K562 (cell line): ENCODE measurements at regions not wholly inside any gene's neighbourhood (a gene's known extent, or its start where the extent isn't known, plus 50 kb on each side); places are given as distances from the start of the nearest gene placed in this dataset.

Experiments used
- ATAC-seq: fragments of 200-7000 bp; cut with Tn5 transposase; 3 replicates; pipeline ENCODE4 v1.9.1; 2020; ENCODE audit warnings: moderate library complexity
- BruUV-seq: library from RNA; stranded (reverse); fragments of 400-500 nt; replicated peaks from 2 replicates; lab custom pipeline; 2021; lab: Mats Ljungman, UMichigan
- CTCF ChIA-PET: fragments of 300-600 bp; formaldehyde crosslinking; extraction: SDS; loops from one replicate; lab custom pipeline; 2021; ENCODE audit warnings: low intra/inter-chr PET ratio; lab: Yijun Ruan, JAX
- POLR2A ChIA-PET: fragments of 300-600, 350-650 bp; sonication (Branson Sonifier 250); formaldehyde crosslinking; extraction: SDS; loops from one replicate; lab custom pipeline; 2021; ENCODE audit warnings: antibody characterized with exemption, inconsistent platforms; lab: Yijun Ruan, JAX
- DNase-seq, 4 experiments: peaks; one replicate each; pipeline versions ENCODE4 v3.0.0 to v3.0.0-alpha.2; 2011 to 2018; ENCODE audit warnings: low spot score in 3 of 4, mixed read lengths in 3 of 4; ENCODE audit errors: extremely low read depth in 1 of 4
- FAIRE-seq: peaks from 2 replicates; lab custom pipeline; 2011; peaks lifted over from hg19 to GRCh38; lab: Jason Lieb, UNC
- H2AFZ ChIP-seq: 2 replicates; pipeline ENCODE4 v1.6.0; 2011; ENCODE audit warnings: low read depth, low read length, control low read depth, inconsistent platforms
- H3K27ac ChIP-seq: fragments of 200-600 bp; 3 replicates; pipeline ENCODE4 v1.8.0; 2011; ENCODE audit warnings: low read depth, mild to moderate bottlenecking, control low read depth, inconsistent platforms, low read length, moderate library complexity, mixed read lengths; ENCODE audit errors: extremely low read depth
- H3K27me3 ChIP-seq, 2 experiments: fragments of 300-600 bp in 1 of 2; 2 replicates in 1 of 2; 3 replicates in 1 of 2; pipeline versions ENCODE4 v1.6.0 to v1.8.0; 2011; ENCODE audit warnings: inconsistent platforms in 2 of 2, low read length in 2 of 2, mild to moderate bottlenecking in 1 of 2, mixed read lengths in 1 of 2, moderate library complexity in 1 of 2; ENCODE audit not compliant: control insufficient read depth in 2 of 2, insufficient read depth in 2 of 2
- H3K36me3 ChIP-seq: fragments of 300-600 bp; 3 replicates; pipeline ENCODE4 v1.8.0; 2011; ENCODE audit warnings: mild to moderate bottlenecking, low read length, inconsistent platforms; ENCODE audit not compliant: control insufficient read depth, insufficient read depth
- H3K4me1 ChIP-seq, 2 experiments: fragments of 200-600 bp in 1 of 2; replicated peaks in 1 of 2; 2 replicates in 1 of 2; 3 replicates in 1 of 2; pipeline versions ENCODE4 v1.5.1 to v1.8.0; 2011; ENCODE audit warnings: inconsistent platforms in 2 of 2, low read length in 2 of 2, mild to moderate bottlenecking in 1 of 2, mixed read lengths in 1 of 2, moderate library complexity in 1 of 2; ENCODE audit not compliant: control insufficient read depth in 2 of 2, insufficient read depth in 2 of 2
- H3K4me2 ChIP-seq: 2 replicates; pipeline ENCODE4 v1.6.1; 2011; ENCODE audit warnings: low read length, control low read depth, inconsistent platforms, mixed read lengths; ENCODE audit not compliant: insufficient read depth
- H3K4me3 ChIP-seq: fragments of 200-600 bp; sonication (generic), shearing (Covaris generic); 2 replicates; pipeline ENCODE4 v1.5.1; 2016; ENCODE audit warnings: control low read depth, inconsistent platforms
- H3K79me2 ChIP-seq: fragments of 200-600 bp; 3 replicates; pipeline ENCODE4 v1.8.0; 2011; ENCODE audit warnings: low read length, inconsistent platforms; ENCODE audit not compliant: control insufficient read depth, insufficient read depth
- H3K9ac ChIP-seq, 2 experiments: 2 replicates each; pipeline versions ENCODE4 v1.6.0 to v1.6.1; 2011; ENCODE audit warnings: low read depth in 2 of 2, low read length in 2 of 2, control low read depth in 1 of 2, inconsistent platforms in 1 of 2, mild to moderate bottlenecking in 1 of 2, mixed read lengths in 1 of 2; ENCODE audit not compliant: insufficient read depth in 1 of 2
- H3K9me1 ChIP-seq: one replicate; pipeline ENCODE4 v1.6.0; 2011; ENCODE audit warnings: inconsistent platforms, mild to moderate bottlenecking, low read length, moderate library complexity; ENCODE audit not compliant: control insufficient read depth, insufficient read depth
- H3K9me3 ChIP-seq: replicated peaks from 2 replicates; pipeline ENCODE4 v1.5.1; 2011; ENCODE audit warnings: low read depth, low read length, inconsistent platforms; ENCODE audit not compliant: control insufficient read depth, insufficient read depth
- H4K20me1 ChIP-seq: replicated peaks from 2 replicates; pipeline ENCODE4 v1.6.1; 2011; ENCODE audit warnings: low read length, inconsistent platforms, mixed read lengths; ENCODE audit not compliant: control insufficient read depth, insufficient read depth
- ARID1B ChIP-seq: fragments of 450-650 bp; IDR thresholded peaks from 2 replicates; pipeline ENCODE4 v1.6.1; 2016; ENCODE audit warnings: antibody characterized with exemption, mild to moderate bottlenecking, inconsistent platforms
- ASH1L ChIP-seq: fragments of 450-650 bp; IDR thresholded peaks from 2 replicates; pipeline ENCODE4 v1.6.1; 2018; ENCODE audit warnings: borderline replicate concordance, mild to moderate bottlenecking, low read depth; ENCODE audit not compliant: partially characterized antibody
- BMI1 ChIP-seq: fragments of 150-350 bp; IDR thresholded peaks from 2 replicates; pipeline ENCODE4 v1.6.1; 2014; ENCODE audit warnings: low read length
- CREB3 ChIP-seq: fragments of 450-650 bp; conservative IDR thresholded peaks from 2 replicates; pipeline ENCODE4 v1.6.1; 2016; ENCODE audit warnings: missing genetic modification characterization, low read depth, mild to moderate bottlenecking, missing compliant biosample characterization, moderate library complexity
- CREB5 ChIP-seq: fragments of 250-450 bp; sonication (Bioruptor Pico); IDR thresholded peaks from 2 replicates; pipeline ENCODE4 v1.5.0; 2020; ENCODE audit warnings: mild to moderate bottlenecking
- CXXC5 ChIP-seq: fragments of 250-450 bp; sonication (Bioruptor Pico); IDR thresholded peaks from 2 replicates; pipeline ENCODE4 v1.8.0; 2022; ENCODE audit warnings: inconsistent platforms, mild to moderate bottlenecking, moderate library complexity
- EZH2 ChIP-seq: IDR thresholded peaks from 2 replicates; pipeline ENCODE4 v1.6.1; 2012; ENCODE audit warnings: low read depth, mild to moderate bottlenecking, inconsistent platforms, low read length, borderline replicate concordance
- HIVEP1 ChIP-seq: fragments of 250-450 bp; sonication (Bioruptor Pico); IDR thresholded peaks from 2 replicates; pipeline ENCODE4 v1.4.0; 2020; ENCODE audit warnings: mild to moderate bottlenecking
- PRMT5 ChIP-seq: sonication (generic); formaldehyde crosslinking; IDR thresholded peaks from 2 replicates; pipeline ENCODE4 v1.5.0; 2020; ENCODE audit warnings: missing genetic modification reagents
- RAD51 ChIP-seq: fragments of 450-650 bp; IDR thresholded peaks from 2 replicates; pipeline ENCODE4 v1.7.1; 2016; ENCODE audit warnings: low read depth, mild to moderate bottlenecking, borderline replicate concordance
- SMAD3 ChIP-seq: fragments of 450-650 bp; formaldehyde crosslinking; conservative IDR thresholded peaks from 2 replicates; pipeline ENCODE4 v1.4.0; 2020; ENCODE audit warnings: mild to moderate bottlenecking
- TAL1 ChIP-seq: fragments of 450-650 bp; IDR thresholded peaks from 2 replicates; pipeline ENCODE4 v1.6.1; 2016; ENCODE audit warnings: mild to moderate bottlenecking
- ZBTB9 ChIP-seq: fragments of 450-650 bp; formaldehyde crosslinking; IDR thresholded peaks from 2 replicates; pipeline ENCODE4 v1.4.0; 2020; ENCODE audit warnings: mild to moderate bottlenecking, moderate library complexity
- ZNF280A ChIP-seq: fragments of 450-650 bp; IDR thresholded peaks from 2 replicates; pipeline ENCODE4 v1.6.1; 2018; ENCODE audit warnings: mild to moderate bottlenecking, low read depth; ENCODE audit not compliant: partially characterized antibody
- ZNF41 ChIP-seq: fragments of 250-450 bp; sonication (Bioruptor Pico); conservative IDR thresholded peaks from 2 replicates; pipeline ENCODE4 v1.4.0; 2020; ENCODE audit warnings: mild to moderate bottlenecking
- ZNF639 ChIP-seq, 2 experiments: fragments of 200-800 bp in 1 of 2; sonication (Bioruptor generic) in 1 of 2; sonication (generic) in 1 of 2; formaldehyde crosslinking in 1 of 2; IDR thresholded peaks in 1 of 2; conservative IDR thresholded peaks in 1 of 2; 2 replicates each; pipeline versions ENCODE4 v1.5.0 to v1.6.1; 2016 to 2020; ENCODE audit warnings: missing compliant biosample characterization in 1 of 2, missing genetic modification characterization in 1 of 2, missing genetic modification reagents in 1 of 2
- ZNF778 ChIP-seq: fragments of 450-650 bp; formaldehyde crosslinking; IDR thresholded peaks from 2 replicates; pipeline ENCODE4 v1.4.0; 2020; ENCODE audit warnings: mild to moderate bottlenecking, moderate library complexity
- WGBS: fragments of 100-300 bp; shearing (Covaris generic); methylation state at CpG from one replicate; pipeline ENCODE4 v1.1.6; 2016; ENCODE audit warnings: low coverage, mixed read lengths; ENCODE audit not compliant: insufficient coverage; ENCODE audit errors: missing lambda C conversion rate; 5-methylcytosine and 5-hydroxymethylcytosine counted together
- in situ Hi-C: fragments of 300-500 bp; cut with MboI; formaldehyde crosslinking; loops from 4 replicates; pipeline ENCODE4 v1.15.0; 2018; ENCODE audit warnings: inconsistent platforms, mixed read lengths
- intact Hi-C: fragments of 100-400 bp; cut with micrococcal nuclease; formaldehyde crosslinking; loops from 2 replicates; pipeline ENCODE4 v1.14.2; 2022

GRCh38 chr16:76226481-76226880, 50.7 kb upstream of the CNTNAP4 start:
- 6% methylated on average over 3 of the region's 3 CpGs for WGBS
- no peak overlapping the region for H3K4me3 ChIP-seq
- H3K4me1 ChIP-seq = no peaks in the 10 kb centered on the region
- H3K9me3 ChIP-seq = no peaks in the 10 kb centered on the region
- H2AFZ ChIP-seq = no peak overlapping the region
- no peak for ATAC-seq
- H3K9ac ChIP-seq = no peak overlapping the region
- intact Hi-C loops = no loop called here
- BruUV-seq = no TSS peak
- H3K27me3 ChIP-seq = no peaks in the 10 kb centered on the region
- DNase-seq = no peak
- no peak overlapping the region for H3K4me2 ChIP-seq
- in situ Hi-C loops = no loop called here
- POLR2A ChIA-PET = no interaction called here
- H4K20me1 ChIP-seq = no peaks in the 10 kb centered on the region
- no peak overlapping the region for H3K27ac ChIP-seq
- H3K36me3 ChIP-seq = no peaks in the 10 kb centered on the region
- FAIRE-seq = no peak
- CTCF ChIA-PET = no interaction called here
- no peaks in the 10 kb centered on the region for H3K79me2 ChIP-seq
- no peaks in the 10 kb centered on the region for H3K9me1 ChIP-seq
- no peak for TF ChIP-seq ZBTB9
- TF ChIP-seq RAD51 = no peak
- TF ChIP-seq SMAD3 (CRISPR knock-in tag) = no peak
- TF ChIP-seq ASH1L = no peak
- no peak for TF ChIP-seq ZNF280A
- TF ChIP-seq ZNF778 = no peak
- TF ChIP-seq CREB3 (tag) = no peak
- TF ChIP-seq ZNF41 (CRISPR knock-in tag) = no peak
- TF ChIP-seq CREB5 (CRISPR knock-in tag) = no peak
- no peak for TF ChIP-seq CXXC5
- TF ChIP-seq BMI1 = no peak
- no peak for TF ChIP-seq TAL1
- TF ChIP-seq HIVEP1 (CRISPR knock-in tag) = no peak
- no peak for TF ChIP-seq EZH2
- no peak for TF ChIP-seq ARID1B
- no peak for TF ChIP-seq ZNF639 (CRISPR knock-in tag; conservative IDR thresholded peaks at IDR 0.05 in 1 of 2, IDR thresholded peaks at IDR 0.05 in 1 of 2)
- TF ChIP-seq PRMT5 = no peak
